ENCODE measurements at regions not wholly inside any gene's neighbourhood (a gene's known extent, or its start where the extent isn't known, plus 50 kb on each side); places are given as distances from the start of the nearest gene placed in this dataset.

GRCh38 chr2:16852651-16853050, 187.0 kb upstream of the CYRIA start:
- DNase-seq: no peak
- Histone ChIP-seq H3K4me3 (no peak overlapping the region), H3K9me2 (ENCODE audit: insufficient read depth) (no peaks in the 10 kb centered on the region), H2AFZ (no peak overlapping the region), H3K27ac (no peak overlapping the region), H3K79me2 (ENCODE audit: low read depth) (no peaks in the 10 kb centered on the region), H3K9me3 (ENCODE audit: insufficient read depth, low read depth) (no peaks in the 10 kb centered on the region), H3K4me2 (no peak overlapping the region), H3F3A (ENCODE audit: insufficient read depth, low read depth) (no peaks in the 10 kb centered on the region), H3K36me3 (ENCODE audit: low read depth) (no peaks in the 10 kb centered on the region), H3K4me1 (replicated peaks; ENCODE audit: insufficient read depth) (no peaks in the 10 kb centered on the region), H3K27me3 (ENCODE audit: insufficient read depth, low read depth) (no peaks in the 10 kb centered on the region), H4K20me1 (ENCODE audit: insufficient read depth) (no peaks in the 10 kb centered on the region)
- ChIA-PET POLR2A (ENCODE audit: unreplicated experiment) (no interaction called here), CTCF (no interaction called here)
- intact Hi-C loops (cut with micrococcal nuclease; ENCODE audit: unreplicated experiment): no loop called here
- TF ChIP-seq EZH2 (IDR thresholded peaks at IDR 0.05; ENCODE audit: low read depth): no peak
- TF ChIP-seq, protein P1, sequence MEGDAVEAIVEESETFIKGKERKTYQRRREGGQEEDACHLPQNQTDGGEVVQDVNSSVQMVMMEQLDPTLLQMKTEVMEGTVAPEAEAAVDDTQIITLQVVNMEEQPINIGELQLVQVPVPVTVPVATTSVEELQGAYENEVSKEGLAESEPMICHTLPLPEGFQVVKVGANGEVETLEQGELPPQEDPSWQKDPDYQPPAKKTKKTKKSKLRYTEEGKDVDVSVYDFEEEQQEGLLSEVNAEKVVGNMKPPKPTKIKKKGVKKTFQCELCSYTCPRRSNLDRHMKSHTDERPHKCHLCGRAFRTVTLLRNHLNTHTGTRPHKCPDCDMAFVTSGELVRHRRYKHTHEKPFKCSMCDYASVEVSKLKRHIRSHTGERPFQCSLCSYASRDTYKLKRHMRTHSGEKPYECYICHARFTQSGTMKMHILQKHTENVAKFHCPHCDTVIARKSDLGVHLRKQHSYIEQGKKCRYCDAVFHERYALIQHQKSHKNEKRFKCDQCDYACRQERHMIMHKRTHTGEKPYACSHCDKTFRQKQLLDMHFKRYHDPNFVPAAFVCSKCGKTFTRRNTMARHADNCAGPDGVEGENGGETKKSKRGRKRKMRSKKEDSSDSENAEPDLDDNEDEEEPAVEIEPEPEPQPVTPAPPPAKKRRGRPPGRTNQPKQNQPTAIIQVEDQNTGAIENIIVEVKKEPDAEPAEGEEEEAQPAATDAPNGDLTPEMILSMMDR (conservative IDR thresholded peaks at IDR 0.05): no peak
- no TSS peak for BruUV-seq (replicated peaks)

- CTCF ChIA-PET: no interaction called here
- Histone ChIP-seq H3K27me3 (ENCODE audit: insufficient read depth, low read depth) (no peaks in the 10 kb centered on the region), H3K27ac (no peak overlapping the region), H3K9me2 (ENCODE audit: insufficient read depth) (no peaks in the 10 kb centered on the region), H3F3A (ENCODE audit: insufficient read depth, low read depth) (no peaks in the 10 kb centered on the region), H3K4me1 (replicated peaks; ENCODE audit: insufficient read depth) (no peaks in the 10 kb centered on the region), H3K4me3 (no peak overlapping the region), H3K4me2 (no peak overlapping the region), H3K36me3 (ENCODE audit: low read depth) (no peaks in the 10 kb centered on the region), H4K20me1 (ENCODE audit: insufficient read depth) (no peaks in the 10 kb centered on the region), H3K79me2 (ENCODE audit: low read depth) (no peaks in the 10 kb centered on the region), H2AFZ (no peak overlapping the region), H3K9me3 (ENCODE audit: insufficient read depth, low read depth) (no peaks in the 10 kb centered on the region)
- POLR2A ChIA-PET (ENCODE audit: unreplicated experiment): interaction anchor here (0.6 kb wide), 1 partner anchor 13 kb away, joined by 3 read pairs; no protein-coding TSS in a partner anchor
- no TSS peak for BruUV-seq (replicated peaks)
- TF ChIP-seq EZH2 (IDR thresholded peaks at IDR 0.05; ENCODE audit: low read depth): no peak
- TF ChIP-seq, protein P1 (conservative IDR thresholded peaks at IDR 0.05): no peak
- DNase-seq: no peak
- intact Hi-C loops (cut with micrococcal nuclease; ENCODE audit: unreplicated experiment): no loop called here
These were observed 185.5 kb upstream of the CYRIA start for GRCh38 chr2:16851126-16851525.

GRCh38 chr2:16840496-16841172, 175.0 kb upstream of the CYRIA start:
- CTCF ChIA-PET: no interaction called here
- Histone ChIP-seq H4K20me1 (ENCODE audit: insufficient read depth) (no peaks in the 10 kb centered on the region), H3K4me2 (no peak overlapping the region), H3K27me3 (ENCODE audit: insufficient read depth, low read depth) (no peaks in the 10 kb centered on the region), H3K4me1 (replicated peaks; ENCODE audit: insufficient read depth) (no peaks in the 10 kb centered on the region), H2AFZ (no peak overlapping the region), H3K36me3 (ENCODE audit: low read depth) (no peaks in the 10 kb centered on the region), H3F3A (ENCODE audit: insufficient read depth, low read depth) (no peaks in the 10 kb centered on the region), H3K4me3 (no peak overlapping the region), H3K79me2 (ENCODE audit: low read depth) (no peaks in the 10 kb centered on the region), H3K27ac (no peak overlapping the region), H3K9me3 (ENCODE audit: insufficient read depth, low read depth) (no peaks in the 10 kb centered on the region), H3K9me2 (ENCODE audit: insufficient read depth) (no peaks in the 10 kb centered on the region)
- POLR2A ChIA-PET (ENCODE audit: unreplicated experiment): no interaction called here
- BruUV-seq (replicated peaks): no TSS peak
- intact Hi-C loops (cut with micrococcal nuclease; ENCODE audit: unreplicated experiment): no loop called here
- no peak for DNase-seq
- TF ChIP-seq, protein P1 (conservative IDR thresholded peaks at IDR 0.05): no peak
- TF ChIP-seq EZH2 (IDR thresholded peaks at IDR 0.05; ENCODE audit: low read depth): no peak

Data from PC-9 (cell line).